Stimulated activated CD8-positive, alpha-beta memory T cell treated with anti-CD3 and anti-CD28 coated beads, Interleukin-2, amount 100 ng/mL, for 48 hours (primary cell): ENCODE measurements at regions not wholly inside any gene's neighbourhood (a gene's known extent, or its start where the extent isn't known, plus 50 kb on each side); places are given as distances from the start of the nearest gene placed in this dataset.

Experiments used
- DNase-seq, 2 donors: peaks; one replicate each; pipeline ENCODE4 v3.0.0-alpha.2; 2020; ENCODE audit warnings: low read depth in 2 of 2

DNA sequence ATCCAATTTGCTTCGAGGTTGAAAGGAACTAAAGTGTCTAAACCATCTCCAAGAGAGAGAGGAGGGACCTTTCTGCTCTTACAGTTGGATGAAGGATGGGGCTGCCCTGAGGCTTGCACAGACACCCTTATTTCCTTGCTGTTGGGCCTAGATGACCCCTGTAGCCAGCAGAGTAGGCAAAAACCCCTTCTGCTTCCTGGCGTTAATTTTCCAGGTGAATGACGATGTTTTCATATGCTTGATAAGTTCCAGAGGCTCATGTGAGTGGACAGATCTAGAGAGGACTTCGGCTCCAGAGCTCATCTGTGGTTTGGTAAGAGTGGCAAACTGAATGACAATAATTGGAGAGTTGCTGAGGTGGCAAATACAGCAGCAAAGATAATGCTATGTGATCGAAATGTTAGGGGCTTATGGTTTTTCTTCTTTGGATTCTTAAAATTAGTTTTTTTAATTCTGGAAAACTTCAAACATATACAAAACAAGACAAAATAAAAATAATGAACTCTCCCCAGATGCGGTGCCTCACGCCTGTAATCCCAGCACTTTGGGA lies 98.6 kb upstream of the MAP4K3 start:
- no peak for DNase-seq

GRCh38 chr2:39537150-39537549 lies 100.1 kb upstream of the MAP4K3 start:
- no peak for DNase-seq

DNA sequence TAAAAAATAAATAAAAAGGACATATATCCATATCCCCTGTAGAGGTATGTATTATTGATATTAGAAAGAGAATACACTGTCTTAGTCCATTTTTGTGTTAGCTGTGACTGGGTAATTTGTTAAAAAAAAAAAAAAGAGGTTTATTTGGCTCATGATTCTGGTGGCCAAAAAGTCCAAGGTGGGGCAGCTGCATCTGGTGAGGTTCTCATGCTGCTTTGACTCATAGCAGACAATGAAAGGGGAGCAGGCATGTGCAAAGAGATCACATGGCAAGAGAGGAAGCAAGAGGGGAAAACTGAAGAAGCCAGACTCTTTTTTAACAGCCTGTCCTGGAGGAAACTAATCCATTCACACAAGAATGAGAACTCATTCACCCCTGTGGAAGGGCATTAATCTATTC lies 101.6 kb upstream of the MAP4K3 start:
- no peak for DNase-seq

DNA sequence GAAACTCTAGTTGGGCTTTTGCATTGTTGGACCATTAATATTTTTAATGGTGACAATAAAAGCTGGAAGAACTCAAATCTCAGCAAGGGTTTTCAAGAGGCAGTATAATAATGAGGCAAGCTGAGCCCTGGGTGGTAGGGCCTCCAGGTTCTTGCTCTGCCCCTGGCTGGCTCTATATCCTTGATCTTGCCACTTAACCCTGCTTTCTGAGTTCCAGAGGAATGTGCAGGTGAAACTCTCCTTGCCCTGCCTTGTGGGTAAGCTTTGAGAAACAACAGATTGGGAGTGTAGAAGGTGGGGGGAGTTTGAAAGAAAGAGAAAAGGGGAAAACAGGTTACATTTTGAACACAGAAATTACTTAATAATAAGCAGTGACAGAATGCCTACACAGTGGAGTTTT lies 103.3 kb upstream of the MAP4K3 start:
- no peak for DNase-seq

- no peak for DNase-seq
Measured at GRCh38 chr2:39541011-39541930, 104.2 kb upstream of the MAP4K3 start.

- no peak for DNase-seq
Measured at GRCh38 chr2:39542523-39542922, 105.4 kb upstream of the MAP4K3 start.

DNA sequence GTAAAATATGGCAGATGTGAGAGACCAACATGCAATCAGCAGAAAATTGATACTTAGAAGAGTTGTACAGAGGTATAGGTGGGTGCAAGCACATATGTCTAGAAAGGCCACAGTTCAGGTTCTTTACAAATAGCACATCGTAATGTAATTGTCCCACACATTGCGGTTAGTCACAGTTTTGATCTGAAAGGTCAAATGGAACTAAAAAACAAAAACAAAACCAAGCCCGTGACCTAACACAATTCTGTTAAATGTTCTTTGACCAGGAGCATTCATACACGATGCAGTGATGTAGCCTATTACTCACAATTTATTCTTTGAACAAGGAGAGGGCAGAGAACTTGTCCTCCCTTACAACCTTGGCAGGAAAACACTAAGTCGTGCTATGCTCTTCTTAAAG lies 108.9 kb upstream of the MAP4K3 start:
- no peak for DNase-seq

GRCh38 chr2:39546409-39546808 lies 109.3 kb upstream of the MAP4K3 start:
- no peak for DNase-seq

DNA sequence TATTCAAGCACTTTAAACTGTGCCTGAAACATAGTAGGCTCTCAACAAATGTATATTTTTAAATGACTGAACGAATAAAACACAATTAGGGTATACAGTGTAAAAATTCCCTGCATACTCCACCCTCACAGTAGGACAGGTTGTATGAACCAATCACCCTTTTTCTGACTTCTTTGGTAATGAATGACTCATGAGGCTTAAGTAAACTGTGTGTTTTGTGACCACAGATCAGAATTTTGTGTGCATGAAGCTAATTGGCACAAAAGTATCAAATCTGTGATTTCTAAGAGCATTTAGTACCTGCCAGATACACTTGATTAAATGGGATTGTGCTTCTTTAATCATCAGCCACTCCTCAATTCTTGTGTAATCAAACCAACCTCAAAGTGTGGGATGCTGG lies 109.9 kb upstream of the MAP4K3 start:
- DNase-seq = no peak

- DNase-seq = no peak
Measured at GRCh38 chr2:39547811-39548719, 111.0 kb upstream of the MAP4K3 start.

GRCh38 chr2:39549000-39549399 lies 111.9 kb upstream of the MAP4K3 start:
- no peak for DNase-seq

DNA sequence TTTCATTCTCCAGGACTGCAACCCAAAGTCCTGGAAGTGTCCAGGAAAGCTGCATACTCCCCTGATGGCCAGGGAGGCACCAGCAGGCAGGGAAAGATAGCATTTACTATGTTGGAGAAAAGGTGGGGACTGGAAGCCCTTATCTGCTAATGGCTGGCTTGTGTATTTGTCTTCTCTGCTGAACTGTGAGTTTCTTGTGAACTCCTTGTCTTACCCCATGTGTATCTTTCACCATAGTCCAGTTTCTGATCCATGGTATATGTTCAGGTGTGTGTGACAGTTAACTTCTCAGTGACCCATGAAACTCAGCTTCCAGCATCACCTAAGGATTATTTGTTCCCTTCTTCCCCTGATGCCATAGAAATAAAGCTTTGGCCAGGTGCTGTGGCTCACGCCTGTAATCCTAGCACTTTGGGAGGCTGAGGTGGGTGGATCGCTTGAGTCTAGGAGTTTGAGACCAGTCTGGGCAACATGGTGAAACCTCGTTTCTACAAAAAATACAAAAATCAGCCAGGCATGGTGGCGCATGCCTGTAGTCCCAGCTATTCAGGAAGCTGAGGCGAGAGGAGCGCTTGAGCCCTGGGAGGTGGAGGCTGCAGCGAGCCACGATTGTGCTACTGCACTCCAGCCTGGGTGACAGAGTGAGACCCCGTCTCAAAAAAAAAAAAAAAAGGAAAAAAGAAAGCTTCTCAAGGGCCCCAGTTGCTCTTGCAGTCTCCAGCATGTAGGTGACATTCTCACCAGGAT lies 112.8 kb upstream of the MAP4K3 start:
- no peak for DNase-seq

DNA sequence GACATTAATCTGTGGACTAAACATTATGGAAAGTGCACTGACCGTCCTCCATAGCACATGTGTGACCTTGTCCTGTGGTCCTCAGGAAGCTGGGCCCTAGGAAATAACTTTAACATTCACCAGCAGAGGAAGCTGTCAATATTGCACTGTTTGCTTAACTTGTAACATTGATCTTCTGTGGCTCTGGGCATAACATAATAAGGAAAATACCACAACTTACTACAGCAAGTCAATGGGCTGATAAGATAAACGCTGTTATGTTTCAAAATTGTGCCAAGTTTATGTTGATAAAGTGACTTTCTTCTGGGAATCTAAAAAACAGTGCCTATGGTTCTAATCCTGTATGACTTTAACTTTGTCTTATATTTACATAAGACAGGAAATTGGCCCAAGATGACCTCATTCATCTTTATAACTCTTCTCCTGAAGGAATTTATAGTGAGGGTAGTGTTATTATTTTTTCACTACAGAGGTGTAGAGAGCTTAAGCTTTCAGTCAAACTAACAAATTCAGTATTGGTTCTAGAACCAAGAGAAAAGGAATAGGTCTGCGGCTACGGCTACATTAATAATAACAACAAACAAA lies 113.7 kb upstream of the MAP4K3 start:
- no peak for DNase-seq

DNA sequence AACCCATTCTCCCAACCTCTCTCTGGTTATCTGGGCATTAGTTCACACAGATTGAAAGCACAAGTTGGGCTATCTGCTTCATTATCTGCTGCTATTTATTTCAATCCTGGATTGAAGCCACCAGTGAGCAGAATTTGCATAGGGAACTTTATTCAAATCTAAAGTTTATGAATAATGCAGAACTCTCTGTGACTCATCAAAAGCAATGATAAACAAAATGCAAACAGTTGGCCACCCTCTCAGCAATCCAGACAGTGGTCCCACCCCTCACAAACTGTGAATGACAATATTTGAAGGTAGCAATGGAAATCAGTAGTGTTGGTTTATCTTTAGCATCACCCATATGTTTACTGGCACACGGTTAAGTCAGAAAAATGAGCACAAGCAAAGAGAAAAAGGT lies 106.8 kb upstream of the TMEM178A start:
- DNase-seq = no peak

- no peak for DNase-seq
Measured at GRCh38 chr2:39563572-39563971, 102.1 kb upstream of the TMEM178A start.

DNA sequence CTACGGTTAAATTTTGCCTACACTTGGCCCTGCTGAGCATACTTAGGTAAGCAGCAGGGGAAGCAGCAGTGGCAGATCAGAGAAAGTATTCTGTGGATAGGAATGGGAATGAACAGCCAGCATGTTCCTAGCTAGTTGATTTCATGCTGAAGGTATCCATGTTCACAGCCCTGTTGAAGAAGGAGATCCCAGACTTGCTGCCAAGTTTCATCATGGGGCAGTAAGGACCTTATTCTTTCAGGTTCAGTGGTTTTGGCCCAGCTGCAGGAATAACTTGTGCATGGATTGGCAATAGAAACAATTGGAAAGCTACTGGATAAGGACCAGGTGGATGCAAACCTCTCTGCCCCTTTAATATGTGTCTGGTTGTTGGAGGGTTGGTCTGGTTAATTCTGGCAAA lies 98.2 kb upstream of the TMEM178A start:
- no peak for DNase-seq

DNA sequence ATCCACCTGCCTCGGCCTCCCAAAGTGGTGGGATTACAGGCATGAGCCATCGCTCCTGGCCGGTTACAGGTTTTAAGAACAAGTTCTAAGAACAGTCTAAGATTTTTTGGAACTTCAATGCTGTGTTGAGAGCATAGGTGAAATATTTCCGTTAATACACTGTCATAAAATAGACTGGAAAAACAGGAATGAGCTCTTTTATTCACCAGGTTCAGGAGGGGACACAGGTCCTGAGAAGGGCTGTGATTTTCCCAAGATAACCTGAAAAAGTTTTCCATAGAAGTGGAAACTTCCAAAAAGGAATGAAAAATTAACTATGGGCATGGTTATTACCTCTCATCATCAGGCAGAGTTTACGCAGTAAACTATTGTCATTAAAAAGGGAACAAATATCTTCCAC lies 97.6 kb upstream of the TMEM178A start:
- DNase-seq = no peak

DNA sequence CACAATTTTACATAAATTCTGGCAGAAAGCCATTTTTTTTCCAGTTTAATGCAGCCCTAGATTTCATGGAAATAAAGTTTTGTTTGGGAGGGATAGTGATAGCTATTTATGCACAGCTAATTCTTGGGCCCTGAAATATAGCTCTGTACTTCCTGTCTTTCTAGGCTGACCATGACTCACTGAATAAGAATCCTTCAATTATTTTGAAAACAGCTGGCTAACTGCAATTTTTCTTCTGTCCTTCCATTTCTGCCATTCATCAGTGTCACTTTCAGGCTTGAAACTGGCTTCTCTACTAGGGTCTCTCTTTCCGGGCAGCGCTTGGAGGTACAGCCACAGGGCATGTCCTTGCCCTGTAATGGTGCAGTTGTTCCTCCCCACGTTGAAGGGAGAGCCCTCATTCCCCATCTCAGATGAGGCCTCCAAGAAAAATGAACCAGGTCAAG lies 97.1 kb upstream of the TMEM178A start:
- DNase-seq = no peak

- DNase-seq = no peak
Measured at GRCh38 chr2:39570130-39570555, 95.6 kb upstream of the TMEM178A start.

GRCh38 chr2:39570614-39571013 lies 95.1 kb upstream of the TMEM178A start:
- no peak for DNase-seq

DNA sequence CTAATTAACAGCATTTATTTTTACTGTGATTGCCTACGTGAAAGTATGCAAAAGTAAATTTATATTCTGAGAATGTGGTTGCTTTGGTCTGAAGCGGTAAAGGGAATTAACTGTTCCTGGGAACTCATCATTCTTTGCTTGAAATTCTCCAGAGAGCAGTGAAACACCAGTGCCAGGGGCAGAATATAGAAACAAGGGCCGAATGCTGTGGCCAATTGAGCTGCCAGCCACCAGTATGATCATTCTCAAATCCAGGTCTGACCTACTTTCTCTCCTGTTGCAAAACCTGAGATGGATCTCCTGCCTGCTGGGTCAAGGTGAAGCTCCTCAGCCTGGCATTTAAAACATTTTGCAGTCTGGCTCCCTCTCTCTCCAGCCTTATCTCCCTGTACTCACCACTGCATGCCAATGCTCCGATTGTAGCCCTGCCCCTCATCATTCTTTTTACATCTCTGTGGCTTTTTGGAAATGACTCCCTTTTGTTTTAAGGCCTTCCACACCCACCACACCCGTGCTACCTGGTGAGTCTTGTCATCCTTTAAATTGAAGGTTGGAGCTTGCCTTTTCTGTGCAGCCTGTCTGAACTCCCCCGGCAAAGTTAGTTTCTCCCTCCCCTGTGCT lies 94.5 kb upstream of the TMEM178A start:
- no peak for DNase-seq
